Keratinocyte (primary cell): ENCODE measurements at regions not wholly inside any gene's neighbourhood (a gene's known extent, or its start where the extent isn't known, plus 50 kb on each side); places are given as distances from the start of the nearest gene placed in this dataset.

ENCODE experiments used
- DNase-seq: peaks from one replicate; pipeline ENCODE4 v3.0.0-alpha.2; 2011; ENCODE audit warnings: low read depth, missing footprints, low spot score
- FAIRE-seq: peaks from 2 replicates; lab custom pipeline; 2011; peaks lifted over from hg19 to GRCh38; lab: Jason Lieb, UNC
- H2AFZ ChIP-seq: 2 replicates; pipeline ENCODE4 v1.6.0; 2012; ENCODE audit warnings: low read length, control low read depth, inconsistent platforms; ENCODE audit not compliant: control insufficient read depth
- H3K27ac ChIP-seq: 2 replicates; pipeline ENCODE4 v1.5.1; 2011; ENCODE audit warnings: low read length; ENCODE audit not compliant: control insufficient read depth, insufficient read depth
- H3K27me3 ChIP-seq: 3 replicates; pipeline ENCODE4 v1.6.0; 2011; ENCODE audit warnings: low read length; ENCODE audit not compliant: control insufficient read depth, insufficient read depth; ENCODE audit errors: extremely low read depth
- H3K36me3 ChIP-seq, 2 experiments: 2 replicates in 1 of 2; 3 replicates in 1 of 2; pipeline ENCODE4 v1.5.1; 2011; ENCODE audit warnings: low read length in 2 of 2, mild to moderate bottlenecking in 1 of 2; ENCODE audit not compliant: control insufficient read depth in 2 of 2, insufficient read depth in 2 of 2; ENCODE audit errors: extremely low read depth in 1 of 2
- H3K4me1 ChIP-seq: 3 replicates; pipeline ENCODE4 v1.5.1; 2011; ENCODE audit warnings: low read length; ENCODE audit not compliant: control insufficient read depth, insufficient read depth; ENCODE audit errors: extremely low read depth
- H3K4me2 ChIP-seq: 3 replicates; pipeline ENCODE4 v1.6.0; 2011; ENCODE audit warnings: low read depth, low read length; ENCODE audit not compliant: control insufficient read depth, insufficient read depth; ENCODE audit errors: extremely low read depth
- H3K4me3 ChIP-seq, 3 experiments: fragments of 200-600 bp in 1 of 3; sonication (generic) in 1 of 3; 2 replicates in 2 of 3; 3 replicates in 1 of 3; pipeline ENCODE4 v1.5.1; 2011 to 2016; ENCODE audit warnings: low read length in 3 of 3, mild to moderate bottlenecking in 3 of 3, control low read depth in 2 of 3, inconsistent platforms in 1 of 3, low read depth in 1 of 3, mixed read lengths in 1 of 3, mixed run types in 1 of 3, moderate library complexity in 1 of 3; ENCODE audit not compliant: control insufficient read depth in 2 of 3, insufficient read depth in 2 of 3; ENCODE audit errors: extremely low read depth in 1 of 3
- H3K79me2 ChIP-seq: 2 replicates; pipeline ENCODE4 v1.6.0; 2012; ENCODE audit warnings: low read length; ENCODE audit not compliant: control insufficient read depth, insufficient read depth
- H3K9ac ChIP-seq: 3 replicates; pipeline ENCODE4 v1.6.0; 2011; ENCODE audit warnings: low read length; ENCODE audit not compliant: control insufficient read depth, insufficient read depth; ENCODE audit errors: extremely low read depth
- H3K9me1 ChIP-seq: 3 replicates; pipeline ENCODE4 v1.6.0; 2011; ENCODE audit warnings: low read length; ENCODE audit not compliant: control insufficient read depth, insufficient read depth; ENCODE audit errors: extremely low read depth
- H3K9me3 ChIP-seq: 2 replicates; pipeline ENCODE4 v1.5.1; 2012; ENCODE audit warnings: low read depth, low read length; ENCODE audit not compliant: control insufficient read depth
- H4K20me1 ChIP-seq: 3 replicates; pipeline ENCODE4 v1.6.0; 2011; ENCODE audit warnings: low read length; ENCODE audit not compliant: control insufficient read depth, insufficient read depth; ENCODE audit errors: extremely low read depth
- CTCF ChIP-seq, 3 experiments: IDR thresholded peaks in 1 of 3; conservative IDR thresholded peaks in 1 of 3; optimal IDR thresholded peaks in 1 of 3; 2 replicates in 2 of 3; 3 replicates in 1 of 3; pipeline versions ENCODE3 to v1.5.1; 2011; ENCODE audit warnings: low read length in 3 of 3, mild to moderate bottlenecking in 3 of 3, moderate library complexity in 2 of 3, control low read depth in 1 of 3, inconsistent platforms in 1 of 3; ENCODE audit not compliant: insufficient read depth in 2 of 3; ENCODE audit errors: extremely low read depth in 1 of 3
- EZH2 ChIP-seq: IDR thresholded peaks from one replicate; pipeline ENCODE4 v1.6.1; 2012; ENCODE audit warnings: inconsistent platforms, mild to moderate bottlenecking, low read length, moderate library complexity
- dilution Hi-C: fragments of 300-500 bp; cut with MboI; formaldehyde crosslinking; loops from one replicate; pipeline ENCODE4 v1.7.0; 2020; ENCODE audit warnings: low sequenced_read_pairs; ENCODE audit not compliant: extremely low pct_ligation_motif_present

GRCh38 chr3:4897765-4898453, 81.3 kb upstream of the BHLHE40 start:
- TF ChIP-seq EZH2 (no peak), CTCF (optimal IDR thresholded peaks at IDR 0.05 in 1 of 3, IDR thresholded peaks at IDR 0.05 in 1 of 3, conservative IDR thresholded peaks at IDR 0.05 in 1 of 3; ENCODE audit: extremely low read depth in 1 of 3, insufficient read depth in 2 of 3, low read length in 3 of 3) (no peak)
- dilution Hi-C loops, result no loop called here
- no peaks in the 10 kb centered on the region for H3K36me3 ChIP-seq
- H3K4me3 ChIP-seq, result no peak overlapping the region
- H3K9ac ChIP-seq, result no peak overlapping the region
- no peaks in the 10 kb centered on the region for H3K9me3 ChIP-seq
- no peak overlapping the region for H3K4me2 ChIP-seq
- DNase-seq, result no peak
- no peaks in the 10 kb centered on the region for H3K9me1 ChIP-seq
- no peaks in the 10 kb centered on the region for H3K79me2 ChIP-seq
- H2AFZ ChIP-seq, result no peak overlapping the region
- no peaks in the 10 kb centered on the region for H3K4me1 ChIP-seq
- no peaks in the 10 kb centered on the region for H4K20me1 ChIP-seq
- no peak for FAIRE-seq
- H3K27me3 ChIP-seq, result no peaks in the 10 kb centered on the region
- no peak overlapping the region for H3K27ac ChIP-seq

- Histone ChIP-seq H3K27me3 (no peaks in the 10 kb centered on the region), H3K9me1 (no peaks in the 10 kb centered on the region), H3K36me3 (no peaks in the 10 kb centered on the region), H3K4me1 (no peaks in the 10 kb centered on the region), H3K79me2 (no peaks in the 10 kb centered on the region), H3K4me3 (no peak overlapping the region), H3K9me3 (no peaks in the 10 kb centered on the region), H2AFZ (no peak overlapping the region), H3K27ac (no peak overlapping the region), H4K20me1 (no peaks in the 10 kb centered on the region), H3K4me2 (no peak overlapping the region), H3K9ac (no peak overlapping the region)
- DNase-seq, result no peak
- no peak for FAIRE-seq
- no peak for TF ChIP-seq EZH2
- TF ChIP-seq CTCF (optimal IDR thresholded peaks at IDR 0.05 in 1 of 3, IDR thresholded peaks at IDR 0.05 in 1 of 3, conservative IDR thresholded peaks at IDR 0.05 in 1 of 3; ENCODE audit: extremely low read depth in 1 of 3, insufficient read depth in 2 of 3, low read length in 3 of 3), result no peak
- dilution Hi-C loops, result no loop called here
Observed at GRCh38 chr3:4898454-4899313, 80.6 kb upstream of the BHLHE40 start.
